Panc1 (cell line): ENCODE measurements at regions not wholly inside any gene's neighbourhood (a gene's known extent, or its start where the extent isn't known, plus 50 kb on each side); places are given as distances from the start of the nearest gene placed in this dataset.

ENCODE experiments used
- ATAC-seq: fragments of 200-7000 bp; cut with Tn5 transposase; 2 replicates; pipeline ENCODE4 v1.9.1; 2020; ENCODE audit warnings: mild to moderate bottlenecking, moderate library complexity
- BruUV-seq: library from RNA; stranded (reverse); fragments of 400-500 nt; replicated peaks from 2 replicates; lab custom pipeline; 2021; lab: Mats Ljungman, UMichigan
- CTCF ChIA-PET: fragments of 300-600 bp; sonication (Branson Sonifier 250); formaldehyde crosslinking; loops from one replicate; lab custom pipeline; 2022; ENCODE audit warnings: antibody characterized with exemption; lab: Charles Lee
- POLR2A ChIA-PET: fragments of 300-600 bp; sonication (Branson Sonifier 250); formaldehyde crosslinking; loops from one replicate; lab custom pipeline; 2022; ENCODE audit warnings: antibody characterized with exemption; lab: Charles Lee
- DNase-seq: peaks from one replicate; pipeline ENCODE4 v3.0.0-alpha.2; 2010; ENCODE audit warnings: low read depth, low spot score
- H3K27ac ChIP-seq: 2 replicates; pipeline ENCODE4 v1.5.1; 2011; ENCODE audit warnings: mild to moderate bottlenecking, low read length, inconsistent platforms
- H3K27me3 ChIP-seq: fragments of 200-500 bp; sonication (Bioruptor generic); 2 replicates; pipeline ENCODE4 v1.6.0; 2014; ENCODE audit warnings: low read length, inconsistent platforms; ENCODE audit not compliant: control insufficient read depth, insufficient read depth
- H3K36me3 ChIP-seq: fragments of 200-500 bp; sonication (Bioruptor generic); 2 replicates; pipeline ENCODE4 v1.5.1; 2014; ENCODE audit warnings: inconsistent platforms, mild to moderate bottlenecking, low read length, moderate library complexity; ENCODE audit not compliant: control insufficient read depth, insufficient read depth
- H3K4me1 ChIP-seq: 2 replicates; pipeline ENCODE4 v1.5.1; 2011; ENCODE audit warnings: inconsistent platforms, mild to moderate bottlenecking, low read length, moderate library complexity; ENCODE audit not compliant: control insufficient read depth, insufficient read depth
- H3K4me3 ChIP-seq, 2 experiments: 2 replicates each; pipeline ENCODE4 v1.5.1; 2011 to 2012; ENCODE audit warnings: low read depth in 2 of 2, low read length in 2 of 2, mild to moderate bottlenecking in 2 of 2, inconsistent platforms in 1 of 2, moderate library complexity in 1 of 2
- H3K9me3 ChIP-seq: fragments of 200-500 bp; sonication (Bioruptor generic); 2 replicates; pipeline ENCODE4 v1.5.1; 2014; ENCODE audit warnings: low read depth, mild to moderate bottlenecking, inconsistent platforms, low read length, moderate library complexity; ENCODE audit not compliant: control insufficient read depth, insufficient read depth
- CTCF ChIP-seq: fragments of 450-650 bp; IDR thresholded peaks from 2 replicates; pipeline ENCODE4 v1.5.1; 2017; ENCODE audit warnings: mild to moderate bottlenecking
- POLR2AphosphoS5 ChIP-seq: IDR thresholded peaks from 2 replicates; pipeline ENCODE4 v1.6.1; 2012; ENCODE audit warnings: mild to moderate bottlenecking, low read depth, low read length, moderate library complexity
- REST ChIP-seq, 2 experiments: IDR thresholded peaks; 2 replicates each; pipeline ENCODE4 v1.6.1; 2011 to 2012; ENCODE audit warnings: low read depth in 2 of 2, control low read depth in 1 of 2, low read length in 1 of 2, mild to moderate bottlenecking in 1 of 2, moderate library complexity in 1 of 2; ENCODE audit not compliant: insufficient read depth in 1 of 2
- SIN3A ChIP-seq: IDR thresholded peaks from 2 replicates; pipeline ENCODE4 v1.6.1; 2012; ENCODE audit warnings: low read depth, mild to moderate bottlenecking, low read length, moderate library complexity, borderline replicate concordance; ENCODE audit not compliant: insufficient read depth
- TCF7L2 ChIP-seq: IDR thresholded peaks from 2 replicates; pipeline ENCODE4 v1.6.1; 2011; ENCODE audit warnings: mild to moderate bottlenecking, low read depth, low read length, inconsistent platforms
- in situ Hi-C: cut with HindIII; loops from 2 replicates; pipeline ENCODE4 v1.10.0; 2016; ENCODE audit warnings: low sequenced_read_pairs, low pct_unique_long_range_greater_than_20kb
- intact Hi-C: fragments of 100-400 bp; cut with micrococcal nuclease; formaldehyde crosslinking; loops from one replicate; pipeline ENCODE4 v1.10.0; 2022; ENCODE audit not compliant: unreplicated experiment

DNA sequence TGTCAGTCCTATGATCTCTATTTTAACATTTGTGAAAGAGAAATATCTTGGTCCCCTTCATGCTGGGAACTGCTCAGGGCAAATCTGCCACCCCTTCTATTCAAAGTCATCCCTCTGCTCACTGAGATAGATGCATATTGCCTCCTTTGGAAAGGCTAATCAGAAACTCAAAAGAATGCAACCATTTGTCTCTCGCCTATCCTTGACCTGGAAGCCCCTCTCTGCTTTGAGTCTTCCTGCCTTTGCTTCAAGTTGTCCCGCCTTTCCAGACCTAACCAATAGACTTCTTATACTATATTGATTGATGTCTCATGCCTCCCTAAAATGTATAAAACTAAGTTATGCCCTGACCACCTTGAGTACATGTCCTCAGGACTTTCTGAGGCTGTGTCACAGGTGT, 97.0 kb downstream of the PSAT1 start:
- in situ Hi-C loops, result no loop called here
- no peaks in the 10 kb centered on the region for H3K27me3 ChIP-seq
- POLR2A ChIA-PET, result no interaction called here
- H3K9me3 ChIP-seq, result no peaks in the 10 kb centered on the region
- CTCF ChIA-PET, result no interaction called here
- H3K4me3 ChIP-seq, result no peak overlapping the region
- TF ChIP-seq TCF7L2, result no peak
- no peak for TF ChIP-seq POLR2AphosphoS5
- no peak for TF ChIP-seq REST (IDR thresholded peaks at IDR 0.05; ENCODE audit: insufficient read depth in 1 of 2, low read depth in 2 of 2, low read length in 1 of 2)
- no peak for TF ChIP-seq CTCF
- DNase-seq (no peak), ATAC-seq (no peak)
- no peaks in the 10 kb centered on the region for H3K4me1 ChIP-seq
- BruUV-seq, result no TSS peak
- no peaks in the 10 kb centered on the region for H3K36me3 ChIP-seq
- intact Hi-C loops, result no loop called here
- H3K27ac ChIP-seq, result no peak overlapping the region

DNA sequence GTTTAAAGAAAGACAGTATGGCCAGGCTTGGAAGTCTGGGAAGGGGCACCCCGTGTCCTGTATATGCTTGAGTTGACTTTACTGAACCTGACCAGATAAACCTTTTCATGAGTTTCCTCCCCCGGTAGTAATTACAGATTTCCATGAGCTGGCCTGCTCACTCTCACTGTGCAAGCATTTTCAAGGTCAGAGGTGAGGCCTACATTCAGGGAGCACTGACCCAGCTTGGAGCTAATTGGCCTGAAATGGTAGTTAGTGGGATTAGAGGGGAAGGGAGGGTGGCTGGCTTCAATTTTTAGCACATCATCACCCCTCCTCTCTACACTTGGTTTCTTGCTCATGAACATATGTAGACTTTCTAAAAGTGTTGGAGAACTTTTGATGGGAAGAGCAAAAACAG, 99.2 kb downstream of the PSAT1 start:
- ATAC-seq, result no peak
- H3K4me1 ChIP-seq, result no peaks in the 10 kb centered on the region
- CTCF ChIA-PET, result no interaction called here
- POLR2A ChIA-PET, result no interaction called here
- H3K4me3 ChIP-seq, result no peak overlapping the region
- no TSS peak for BruUV-seq
- no peaks in the 10 kb centered on the region for H3K9me3 ChIP-seq
- H3K27me3 ChIP-seq, result no peaks in the 10 kb centered on the region
- intact Hi-C loops, result no loop called here
- no peak for DNase-seq
- no peak overlapping the region for H3K27ac ChIP-seq
- TF ChIP-seq TCF7L2 (no peak), REST (IDR thresholded peaks at IDR 0.05; ENCODE audit: insufficient read depth in 1 of 2, low read depth in 2 of 2, low read length in 1 of 2) (no peak), SIN3A (no peak), CTCF (no peak), POLR2AphosphoS5 (no peak)
- H3K36me3 ChIP-seq, result no peaks in the 10 kb centered on the region
- in situ Hi-C loops, result no loop called here
